ENCODE measurements at regions not wholly inside any gene's neighbourhood (a gene's known extent, or its start where the extent isn't known, plus 50 kb on each side); places are given as distances from the start of the nearest gene placed in this dataset.

- Mint-ChIP-seq H3K9me3 (no peaks in the 10 kb centered on the region), H3K4me3 (no peak overlapping the region), H3K27ac (no peak overlapping the region), H3K36me3 (ENCODE audit: low read depth) (no peaks in the 10 kb centered on the region), H3K4me1 (no peaks in the 10 kb centered on the region), H3K27me3 (ENCODE audit: low read depth, poor library complexity) (peaks cover 3% of the 10 kb centered on the region)
- TF ChIP-seq CTCF (IDR thresholded peaks at IDR 0.05): no peak
- no peak for DNase-seq
Measured at GRCh38 chr10:113292743-113293142, 260.1 kb upstream of the HABP2 start.

- Mint-ChIP-seq H3K36me3 (ENCODE audit: low read depth) (no peaks in the 10 kb centered on the region), H3K4me1 (no peaks in the 10 kb centered on the region), H3K9me3 (no peaks in the 10 kb centered on the region), H3K4me3 (no peak overlapping the region), H3K27me3 (ENCODE audit: low read depth, poor library complexity) (peaks cover 3% of the 10 kb centered on the region), H3K27ac (no peak overlapping the region)
- no peak for TF ChIP-seq CTCF (IDR thresholded peaks at IDR 0.05)
- DNase-seq: no peak
Measured at GRCh38 chr10:113293167-113293566, 259.7 kb upstream of the HABP2 start.

- Mint-ChIP-seq H3K27ac (no peak overlapping the region), H3K4me1 (no peaks in the 10 kb centered on the region), H3K36me3 (ENCODE audit: low read depth) (no peaks in the 10 kb centered on the region), H3K27me3 (ENCODE audit: low read depth, poor library complexity) (peaks cover 9% of the 10 kb centered on the region), H3K9me3 (no peaks in the 10 kb centered on the region), H3K4me3 (no peak overlapping the region)
- TF ChIP-seq CTCF (IDR thresholded peaks at IDR 0.05): no peak
- DNase-seq: no peak
Measured at GRCh38 chr10:113294868-113295267, 258.0 kb upstream of the HABP2 start.

GRCh38 chr10:113297226-113297625 is 255.6 kb upstream of the HABP2 start:
- H3K4me3 Mint-ChIP-seq: no peak overlapping the region
- H3K36me3 Mint-ChIP-seq (ENCODE audit: low read depth): no peaks in the 10 kb centered on the region
- no peak overlapping the region for H3K27ac Mint-ChIP-seq
- no peak for TF ChIP-seq CTCF (IDR thresholded peaks at IDR 0.05)
- peaks cover 9% of the 10 kb centered on the region for H3K27me3 Mint-ChIP-seq (ENCODE audit: low read depth, poor library complexity)
- no peak for DNase-seq
- no peaks in the 10 kb centered on the region for H3K4me1 Mint-ChIP-seq
- H3K9me3 Mint-ChIP-seq: no peaks in the 10 kb centered on the region

GRCh38 chr10:113298616-113299015 is 254.2 kb upstream of the HABP2 start:
- DNase-seq: no peak
- peaks cover 9% of the 10 kb centered on the region for H3K27me3 Mint-ChIP-seq (ENCODE audit: low read depth, poor library complexity)
- H3K4me1 Mint-ChIP-seq: no peaks in the 10 kb centered on the region
- H3K4me3 Mint-ChIP-seq: no peak overlapping the region
- H3K27ac Mint-ChIP-seq: no peak overlapping the region
- H3K9me3 Mint-ChIP-seq: no peaks in the 10 kb centered on the region
- TF ChIP-seq CTCF (IDR thresholded peaks at IDR 0.05): no peak
- H3K36me3 Mint-ChIP-seq (ENCODE audit: low read depth): no peaks in the 10 kb centered on the region

GRCh38 chr10:113300201-113300600 is 252.7 kb upstream of the HABP2 start:
- no peak for DNase-seq
- Mint-ChIP-seq H3K4me1 (no peaks in the 10 kb centered on the region), H3K27me3 (ENCODE audit: low read depth, poor library complexity) (peaks cover 9% of the 10 kb centered on the region), H3K9me3 (no peaks in the 10 kb centered on the region), H3K4me3 (no peak overlapping the region), H3K36me3 (ENCODE audit: low read depth) (no peaks in the 10 kb centered on the region), H3K27ac (no peak overlapping the region)
- no peak for TF ChIP-seq CTCF (IDR thresholded peaks at IDR 0.05)

Data from nephron progenitor cell (in vitro differentiated cells).